Gastrocnemius medialis (tissue), 4 donors: ENCODE measurements at regions not wholly inside any gene's neighbourhood (a gene's known extent, or its start where the extent isn't known, plus 50 kb on each side); places are given as distances from the start of the nearest gene placed in this dataset.

Experiments used
- CTCF ChIP-seq, 5 experiments: fragments of 450-650 bp in 3 of 5; fragments of 200-600 bp in 2 of 5; sonication (generic) in 2 of 5; IDR thresholded peaks in 4 of 5; conservative IDR thresholded peaks in 1 of 5; 1 replicate in 4 of 5; 2 replicates in 1 of 5; pipeline ENCODE4 v1.5.1; 2016 to 2019; ENCODE audit warnings: antibody characterized with exemption in 5 of 5, mild to moderate bottlenecking in 3 of 5, moderate library complexity in 3 of 5
- POLR2A ChIP-seq, 2 donors: fragments of 450-650 bp; IDR thresholded peaks; one replicate each; pipeline ENCODE4 v1.6.1; 2017; ENCODE audit warnings: antibody characterized with exemption in 2 of 2, mild to moderate bottlenecking in 2 of 2, moderate library complexity in 2 of 2

GRCh38 chr10:20673175-20673574 is 223.9 kb downstream of the NEBL start:
- TF ChIP-seq CTCF (IDR thresholded peaks at IDR 0.05 in 4 of 5, conservative IDR thresholded peaks at IDR 0.05 in 1 of 5) (no peak), POLR2A (IDR thresholded peaks at IDR 0.05) (no peak)
